ENCODE measurements at regions not wholly inside any gene's neighbourhood (a gene's known extent, or its start where the extent isn't known, plus 50 kb on each side); places are given as distances from the start of the nearest gene placed in this dataset.

- TF ChIP-seq ZNF311 (tag by site-specific recombination; IDR thresholded peaks at IDR 0.05; ENCODE audit: borderline replicate concordance) (no peak), CTCF (tag by site-specific recombination; IDR thresholded peaks at IDR 0.05) (no peak), ZBTB8A (tag by site-specific recombination; IDR thresholded peaks at IDR 0.05) (no peak), ZFHX2 (tag by site-specific recombination; conservative IDR thresholded peaks at IDR 0.05) (no peak), ZNF785 (tag by site-specific recombination; IDR thresholded peaks at IDR 0.05) (no peak)
Measured at GRCh38 chr4:147068564-147068963, 122.9 kb upstream of the TTC29 start.

Data from HEK293 (cell line).